Panc1 (cell line): ENCODE measurements at regions not wholly inside any gene's neighbourhood (a gene's known extent, or its start where the extent isn't known, plus 50 kb on each side); places are given as distances from the start of the nearest gene placed in this dataset.

ENCODE experiments used
- ATAC-seq: fragments of 200-7000 bp; cut with Tn5 transposase; 2 replicates; pipeline ENCODE4 v1.9.1; 2020; ENCODE audit warnings: mild to moderate bottlenecking, moderate library complexity
- BruUV-seq: library from RNA; stranded (reverse); fragments of 400-500 nt; replicated peaks from 2 replicates; lab custom pipeline; 2021; lab: Mats Ljungman, UMichigan
- CTCF ChIA-PET: fragments of 300-600 bp; sonication (Branson Sonifier 250); formaldehyde crosslinking; loops from one replicate; lab custom pipeline; 2022; ENCODE audit warnings: antibody characterized with exemption; lab: Charles Lee
- POLR2A ChIA-PET: fragments of 300-600 bp; sonication (Branson Sonifier 250); formaldehyde crosslinking; loops from one replicate; lab custom pipeline; 2022; ENCODE audit warnings: antibody characterized with exemption; lab: Charles Lee
- DNase-seq: peaks from one replicate; pipeline ENCODE4 v3.0.0-alpha.2; 2010; ENCODE audit warnings: low read depth, low spot score
- H3K27ac ChIP-seq: 2 replicates; pipeline ENCODE4 v1.5.1; 2011; ENCODE audit warnings: mild to moderate bottlenecking, low read length, inconsistent platforms
- H3K27me3 ChIP-seq: fragments of 200-500 bp; sonication (Bioruptor generic); 2 replicates; pipeline ENCODE4 v1.6.0; 2014; ENCODE audit warnings: low read length, inconsistent platforms; ENCODE audit not compliant: control insufficient read depth, insufficient read depth
- H3K36me3 ChIP-seq: fragments of 200-500 bp; sonication (Bioruptor generic); 2 replicates; pipeline ENCODE4 v1.5.1; 2014; ENCODE audit warnings: inconsistent platforms, mild to moderate bottlenecking, low read length, moderate library complexity; ENCODE audit not compliant: control insufficient read depth, insufficient read depth
- H3K4me1 ChIP-seq: 2 replicates; pipeline ENCODE4 v1.5.1; 2011; ENCODE audit warnings: inconsistent platforms, mild to moderate bottlenecking, low read length, moderate library complexity; ENCODE audit not compliant: control insufficient read depth, insufficient read depth
- H3K4me3 ChIP-seq, 2 experiments: 2 replicates each; pipeline ENCODE4 v1.5.1; 2011 to 2012; ENCODE audit warnings: low read depth in 2 of 2, low read length in 2 of 2, mild to moderate bottlenecking in 2 of 2, inconsistent platforms in 1 of 2, moderate library complexity in 1 of 2
- H3K9me3 ChIP-seq: fragments of 200-500 bp; sonication (Bioruptor generic); 2 replicates; pipeline ENCODE4 v1.5.1; 2014; ENCODE audit warnings: low read depth, mild to moderate bottlenecking, inconsistent platforms, low read length, moderate library complexity; ENCODE audit not compliant: control insufficient read depth, insufficient read depth
- POLR2AphosphoS5 ChIP-seq: IDR thresholded peaks from 2 replicates; pipeline ENCODE4 v1.6.1; 2012; ENCODE audit warnings: mild to moderate bottlenecking, low read depth, low read length, moderate library complexity
- SIN3A ChIP-seq: IDR thresholded peaks from 2 replicates; pipeline ENCODE4 v1.6.1; 2012; ENCODE audit warnings: low read depth, mild to moderate bottlenecking, low read length, moderate library complexity, borderline replicate concordance; ENCODE audit not compliant: insufficient read depth
- TCF7L2 ChIP-seq: IDR thresholded peaks from 2 replicates; pipeline ENCODE4 v1.6.1; 2011; ENCODE audit warnings: mild to moderate bottlenecking, low read depth, low read length, inconsistent platforms
- in situ Hi-C: cut with HindIII; loops from 2 replicates; pipeline ENCODE4 v1.10.0; 2016; ENCODE audit warnings: low sequenced_read_pairs, low pct_unique_long_range_greater_than_20kb
- intact Hi-C: fragments of 100-400 bp; cut with micrococcal nuclease; formaldehyde crosslinking; loops from one replicate; pipeline ENCODE4 v1.10.0; 2022; ENCODE audit not compliant: unreplicated experiment
- TF ChIP-seq, protein P1 (sequence below), 2 experiments: IDR thresholded peaks; 2 replicates each; pipeline ENCODE4 v1.6.1; 2011 to 2012; ENCODE audit warnings: low read depth in 2 of 2, control low read depth in 1 of 2, low read length in 1 of 2, mild to moderate bottlenecking in 1 of 2, moderate library complexity in 1 of 2; ENCODE audit not compliant: insufficient read depth in 1 of 2
- TF ChIP-seq, protein P2 (sequence below): fragments of 450-650 bp; IDR thresholded peaks from 2 replicates; pipeline ENCODE4 v1.5.1; 2017; ENCODE audit warnings: mild to moderate bottlenecking

DNA sequence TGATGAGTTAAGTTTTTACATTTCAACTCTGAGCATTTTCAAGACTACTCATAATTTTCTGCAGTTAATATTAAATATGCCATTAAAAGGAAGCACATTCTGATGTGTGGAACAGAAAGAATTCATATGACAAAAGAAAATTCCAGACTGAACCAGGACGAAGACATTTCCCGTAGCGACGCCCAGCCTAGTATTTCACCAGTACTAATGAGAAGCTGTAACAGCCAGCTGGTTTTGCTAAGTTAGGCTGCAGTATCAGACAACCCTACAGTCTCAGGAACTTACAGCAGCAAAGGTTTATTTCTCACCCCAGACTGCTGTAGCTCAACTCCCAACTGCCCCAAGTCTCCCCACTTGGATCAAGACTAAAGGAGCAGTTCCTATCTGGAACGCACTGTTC, 91.6 kb downstream of the TMEM174 start:
- POLR2A ChIA-PET, result interaction anchor here (0.5 kb wide), 1 partner anchor 183 kb away, joined by 5 read pairs; no protein-coding TSS in a partner anchor
- DNase-seq (no peak), ATAC-seq (no peak)
- TF ChIP-seq SIN3A, result no peak
- TF ChIP-seq, protein P1, sequence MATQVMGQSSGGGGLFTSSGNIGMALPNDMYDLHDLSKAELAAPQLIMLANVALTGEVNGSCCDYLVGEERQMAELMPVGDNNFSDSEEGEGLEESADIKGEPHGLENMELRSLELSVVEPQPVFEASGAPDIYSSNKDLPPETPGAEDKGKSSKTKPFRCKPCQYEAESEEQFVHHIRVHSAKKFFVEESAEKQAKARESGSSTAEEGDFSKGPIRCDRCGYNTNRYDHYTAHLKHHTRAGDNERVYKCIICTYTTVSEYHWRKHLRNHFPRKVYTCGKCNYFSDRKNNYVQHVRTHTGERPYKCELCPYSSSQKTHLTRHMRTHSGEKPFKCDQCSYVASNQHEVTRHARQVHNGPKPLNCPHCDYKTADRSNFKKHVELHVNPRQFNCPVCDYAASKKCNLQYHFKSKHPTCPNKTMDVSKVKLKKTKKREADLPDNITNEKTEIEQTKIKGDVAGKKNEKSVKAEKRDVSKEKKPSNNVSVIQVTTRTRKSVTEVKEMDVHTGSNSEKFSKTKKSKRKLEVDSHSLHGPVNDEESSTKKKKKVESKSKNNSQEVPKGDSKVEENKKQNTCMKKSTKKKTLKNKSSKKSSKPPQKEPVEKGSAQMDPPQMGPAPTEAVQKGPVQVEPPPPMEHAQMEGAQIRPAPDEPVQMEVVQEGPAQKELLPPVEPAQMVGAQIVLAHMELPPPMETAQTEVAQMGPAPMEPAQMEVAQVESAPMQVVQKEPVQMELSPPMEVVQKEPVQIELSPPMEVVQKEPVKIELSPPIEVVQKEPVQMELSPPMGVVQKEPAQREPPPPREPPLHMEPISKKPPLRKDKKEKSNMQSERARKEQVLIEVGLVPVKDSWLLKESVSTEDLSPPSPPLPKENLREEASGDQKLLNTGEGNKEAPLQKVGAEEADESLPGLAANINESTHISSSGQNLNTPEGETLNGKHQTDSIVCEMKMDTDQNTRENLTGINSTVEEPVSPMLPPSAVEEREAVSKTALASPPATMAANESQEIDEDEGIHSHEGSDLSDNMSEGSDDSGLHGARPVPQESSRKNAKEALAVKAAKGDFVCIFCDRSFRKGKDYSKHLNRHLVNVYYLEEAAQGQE (IDR thresholded peaks at IDR 0.05; ENCODE audit: insufficient read depth in 1 of 2, low read depth in 2 of 2, low read length in 1 of 2), result no peak
- TF ChIP-seq, protein P2, sequence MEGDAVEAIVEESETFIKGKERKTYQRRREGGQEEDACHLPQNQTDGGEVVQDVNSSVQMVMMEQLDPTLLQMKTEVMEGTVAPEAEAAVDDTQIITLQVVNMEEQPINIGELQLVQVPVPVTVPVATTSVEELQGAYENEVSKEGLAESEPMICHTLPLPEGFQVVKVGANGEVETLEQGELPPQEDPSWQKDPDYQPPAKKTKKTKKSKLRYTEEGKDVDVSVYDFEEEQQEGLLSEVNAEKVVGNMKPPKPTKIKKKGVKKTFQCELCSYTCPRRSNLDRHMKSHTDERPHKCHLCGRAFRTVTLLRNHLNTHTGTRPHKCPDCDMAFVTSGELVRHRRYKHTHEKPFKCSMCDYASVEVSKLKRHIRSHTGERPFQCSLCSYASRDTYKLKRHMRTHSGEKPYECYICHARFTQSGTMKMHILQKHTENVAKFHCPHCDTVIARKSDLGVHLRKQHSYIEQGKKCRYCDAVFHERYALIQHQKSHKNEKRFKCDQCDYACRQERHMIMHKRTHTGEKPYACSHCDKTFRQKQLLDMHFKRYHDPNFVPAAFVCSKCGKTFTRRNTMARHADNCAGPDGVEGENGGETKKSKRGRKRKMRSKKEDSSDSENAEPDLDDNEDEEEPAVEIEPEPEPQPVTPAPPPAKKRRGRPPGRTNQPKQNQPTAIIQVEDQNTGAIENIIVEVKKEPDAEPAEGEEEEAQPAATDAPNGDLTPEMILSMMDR, result no peak
- TF ChIP-seq POLR2AphosphoS5, result no peak
- no peak for TF ChIP-seq TCF7L2
- CTCF ChIA-PET, result no interaction called here
- H3K4me3 ChIP-seq, result no peak overlapping the region
- intact Hi-C loops, result no loop called here
- H3K27ac ChIP-seq, result no peak overlapping the region
- no peaks in the 10 kb centered on the region for H3K27me3 ChIP-seq
- in situ Hi-C loops, result no loop called here
- no peaks in the 10 kb centered on the region for H3K36me3 ChIP-seq
- no peaks in the 10 kb centered on the region for H3K4me1 ChIP-seq
- no TSS peak for BruUV-seq
- H3K9me3 ChIP-seq, result no peaks in the 10 kb centered on the region

DNA sequence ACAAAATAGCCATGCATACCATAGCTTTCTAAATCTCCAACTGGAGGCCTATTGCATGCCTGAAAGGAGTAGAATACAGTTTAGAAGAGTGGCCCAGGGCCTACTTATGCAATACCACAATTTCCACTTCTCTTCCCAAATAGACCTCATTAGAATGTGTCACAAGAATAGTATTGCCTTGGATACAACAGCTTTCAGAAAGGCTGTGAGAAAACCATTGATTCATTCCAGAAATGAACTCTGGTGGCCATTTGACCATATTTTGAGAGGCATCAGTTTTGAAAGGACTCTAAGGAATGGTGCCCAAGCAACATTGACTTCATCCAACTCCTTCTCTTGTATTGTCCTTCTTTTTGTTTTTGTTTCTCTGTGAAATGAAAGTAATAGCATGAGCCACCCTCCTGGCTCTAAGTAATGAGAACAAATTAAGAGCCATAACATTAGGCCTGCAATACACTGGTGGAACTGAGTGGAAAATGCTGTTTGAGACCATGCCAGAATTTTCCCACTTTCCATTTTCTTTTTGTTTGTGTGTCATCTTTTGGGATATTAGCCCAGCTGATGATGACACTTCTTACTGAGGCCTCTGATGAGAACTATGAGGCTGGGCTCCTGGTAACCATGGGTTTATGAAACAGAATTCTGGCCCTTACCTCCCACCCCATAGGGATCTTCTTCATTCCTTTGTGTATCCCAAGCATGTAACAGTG, 90.2 kb downstream of the TMEM174 start:
- no TSS peak for BruUV-seq
- in situ Hi-C loops, result no loop called here
- no peak for ATAC-seq
- TF ChIP-seq, protein P1 (IDR thresholded peaks at IDR 0.05; ENCODE audit: insufficient read depth in 1 of 2, low read depth in 2 of 2, low read length in 1 of 2), result no peak
- TF ChIP-seq POLR2AphosphoS5 (no peak), SIN3A (no peak)
- H3K4me3 ChIP-seq, result no peak overlapping the region
- no peaks in the 10 kb centered on the region for H3K27me3 ChIP-seq
- no peaks in the 10 kb centered on the region for H3K36me3 ChIP-seq
- intact Hi-C loops, result no loop called here
- H3K27ac ChIP-seq, result no peak overlapping the region
- ChIA-PET POLR2A (no interaction called here), CTCF (no interaction called here)
- no peaks in the 10 kb centered on the region for H3K4me1 ChIP-seq
- H3K9me3 ChIP-seq, result no peaks in the 10 kb centered on the region
- DNase-seq, result no peak
